Kidney (tissue), 13 donors: ENCODE measurements at regions not wholly inside any gene's neighbourhood (a gene's known extent, or its start where the extent isn't known, plus 50 kb on each side); places are given as distances from the start of the nearest gene placed in this dataset.
A peak's percentile ranks its signal among the peaks of the same experiment; 100 is the strongest.

Experiments
- DNase-seq, 5 donors: peaks; one replicate each; pipeline ENCODE4 v3.0.0-alpha.2; 2013 to 2020
- FAIRE-seq: peaks from 2 replicates; lab custom pipeline; 2012; peaks lifted over from hg19 to GRCh38; lab: Jason Lieb, UNC
- H3K27ac ChIP-seq, 2 donors: one replicate each; pipeline ENCODE4 v1.7.0; 2013; ENCODE audit warnings: low read depth in 2 of 2, low read length in 2 of 2, inconsistent platforms in 1 of 2
- H3K27me3 ChIP-seq: one replicate; pipeline ENCODE4 v1.7.1; 2013; ENCODE audit warnings: low read length, inconsistent platforms; ENCODE audit not compliant: control insufficient read depth, insufficient read depth
- H3K36me3 ChIP-seq, 3 donors: one replicate each; pipeline versions ENCODE4 v1.7.0 to v1.7.1; 2013; ENCODE audit warnings: low read length in 3 of 3, control low read depth in 1 of 3, inconsistent platforms in 1 of 3; ENCODE audit not compliant: insufficient read depth in 3 of 3, control insufficient read depth in 2 of 3
- H3K4me1 ChIP-seq, 3 donors: one replicate each; pipeline versions ENCODE4 v1.7.0 to v1.7.1; 2013; ENCODE audit warnings: low read length in 3 of 3, inconsistent platforms in 1 of 3, low read depth in 1 of 3; ENCODE audit not compliant: control insufficient read depth in 2 of 3, insufficient read depth in 2 of 3
- H3K4me3 ChIP-seq, 3 donors: one replicate each; pipeline versions ENCODE4 v1.7.0 to v1.8.1; 2013; ENCODE audit warnings: low read length in 3 of 3, control low read depth in 1 of 3, inconsistent platforms in 1 of 3
- H3K9ac ChIP-seq, 3 donors: one replicate each; pipeline versions ENCODE4 v1.7.0 to v1.7.1; 2013; ENCODE audit warnings: low read length in 3 of 3, control low read depth in 1 of 3, inconsistent platforms in 1 of 3
- H3K9me3 ChIP-seq, 3 donors: one replicate each; pipeline versions ENCODE4 v1.7.0 to v1.7.1; 2013; ENCODE audit warnings: low read length in 3 of 3, control low read depth in 1 of 3, inconsistent platforms in 1 of 3; ENCODE audit not compliant: control insufficient read depth in 2 of 3, insufficient read depth in 1 of 3
- intact Hi-C: fragments of 100-400 bp; cut with DNase I; formaldehyde crosslinking; loops from one replicate; pipeline ENCODE4 v1.11.1; 2022
- TF ChIP-seq, protein P1 (sequence below): IDR thresholded peaks from 3 replicates; pipeline ENCODE4 v1.5.1; 2012; ENCODE audit warnings: mild to moderate bottlenecking, moderate library complexity, borderline replicate concordance; ENCODE audit not compliant: insufficient read depth; ENCODE audit errors: extremely low read depth
- donor health status: control.
- donor health status: control.
- donor health status: control.
- donor health status: control.
- donor health status: control.
- donor health status: DM: yes; HTN: yes; CAD: no.
- donor health status: Normal renal cell carcinoma (clear cell type).

DNA sequence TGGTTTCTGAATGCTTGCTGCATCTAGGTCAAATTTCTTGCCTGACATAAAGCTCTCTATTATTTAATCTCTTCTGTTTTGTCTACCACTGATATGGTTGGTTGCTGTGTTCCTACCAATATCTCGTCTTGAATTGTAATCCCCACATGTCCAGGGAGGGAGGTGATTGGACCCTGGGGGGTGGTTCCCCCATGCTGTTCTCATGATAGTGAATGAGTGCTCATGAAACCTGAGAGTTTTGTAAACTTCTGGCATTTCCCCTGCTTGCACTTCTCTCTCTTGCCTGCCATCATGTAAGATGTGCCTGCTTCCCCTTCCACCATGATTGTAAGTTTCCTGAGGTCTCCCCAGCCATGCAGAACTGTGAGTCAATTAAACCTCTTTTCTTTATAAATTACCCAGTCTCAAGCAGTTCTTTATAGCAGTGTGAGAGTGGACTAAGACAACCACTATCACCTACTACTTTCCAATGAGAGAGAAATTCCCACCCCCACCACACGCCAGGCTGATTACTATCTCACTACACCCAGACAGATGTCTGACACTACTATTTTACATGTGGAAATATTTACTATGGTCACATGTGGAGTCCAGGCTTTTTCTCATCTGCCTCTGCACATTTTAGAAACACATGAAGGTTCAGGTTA, 69.2 kb upstream of the ATP2B1 start:
- DNase-seq (no peak), FAIRE-seq (no peak)
- Histone ChIP-seq H3K9ac (no peak overlapping the region), H3K27ac (no peak overlapping the region), H3K27me3 (no peaks in the 10 kb centered on the region), H3K4me1 (peaks cover 0 to 8% (median 0%) of the 10 kb centered on the region in 3 donors), H3K9me3 (no peaks in the 10 kb centered on the region), H3K36me3 (no peaks in the 10 kb centered on the region), H3K4me3 (no peak overlapping the region)
- intact Hi-C loops: no loop called here
- TF ChIP-seq, protein P1, sequence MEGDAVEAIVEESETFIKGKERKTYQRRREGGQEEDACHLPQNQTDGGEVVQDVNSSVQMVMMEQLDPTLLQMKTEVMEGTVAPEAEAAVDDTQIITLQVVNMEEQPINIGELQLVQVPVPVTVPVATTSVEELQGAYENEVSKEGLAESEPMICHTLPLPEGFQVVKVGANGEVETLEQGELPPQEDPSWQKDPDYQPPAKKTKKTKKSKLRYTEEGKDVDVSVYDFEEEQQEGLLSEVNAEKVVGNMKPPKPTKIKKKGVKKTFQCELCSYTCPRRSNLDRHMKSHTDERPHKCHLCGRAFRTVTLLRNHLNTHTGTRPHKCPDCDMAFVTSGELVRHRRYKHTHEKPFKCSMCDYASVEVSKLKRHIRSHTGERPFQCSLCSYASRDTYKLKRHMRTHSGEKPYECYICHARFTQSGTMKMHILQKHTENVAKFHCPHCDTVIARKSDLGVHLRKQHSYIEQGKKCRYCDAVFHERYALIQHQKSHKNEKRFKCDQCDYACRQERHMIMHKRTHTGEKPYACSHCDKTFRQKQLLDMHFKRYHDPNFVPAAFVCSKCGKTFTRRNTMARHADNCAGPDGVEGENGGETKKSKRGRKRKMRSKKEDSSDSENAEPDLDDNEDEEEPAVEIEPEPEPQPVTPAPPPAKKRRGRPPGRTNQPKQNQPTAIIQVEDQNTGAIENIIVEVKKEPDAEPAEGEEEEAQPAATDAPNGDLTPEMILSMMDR: no peak

DNA sequence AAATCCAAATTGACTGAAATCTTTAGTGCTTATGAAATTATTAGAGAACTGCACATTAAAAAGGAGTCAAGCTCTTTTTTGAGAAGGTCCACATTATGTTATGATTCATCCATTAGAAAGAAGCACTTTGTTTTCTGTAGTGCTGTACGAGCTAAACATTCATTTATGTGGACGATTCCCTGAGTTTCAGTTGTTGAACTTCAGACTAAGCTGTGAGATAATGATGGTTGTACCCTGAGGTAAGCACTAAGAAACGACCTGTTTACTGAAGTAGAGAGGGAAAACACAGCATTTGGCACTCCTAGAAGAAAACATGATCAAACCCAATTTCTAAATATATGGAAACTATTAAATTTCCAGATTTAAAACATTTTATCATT, 67.3 kb upstream of the ATP2B1 start:
- H3K27ac ChIP-seq: no peak overlapping the region
- H3K27me3 ChIP-seq: no peaks in the 10 kb centered on the region
- no peak for DNase-seq
- no peaks in the 10 kb centered on the region for H3K36me3 ChIP-seq
- peaks cover 0 to 8% (median 0%) of the 10 kb centered on the region in 3 donors for H3K4me1 ChIP-seq
- H3K9me3 ChIP-seq: no peaks in the 10 kb centered on the region
- no peak overlapping the region for H3K9ac ChIP-seq
- FAIRE-seq: no peak
- intact Hi-C loops: no loop called here
- TF ChIP-seq, protein P1: no peak
- H3K4me3 ChIP-seq: peak overlapping the region in 1 of 3 donors; percentile 0

DNA sequence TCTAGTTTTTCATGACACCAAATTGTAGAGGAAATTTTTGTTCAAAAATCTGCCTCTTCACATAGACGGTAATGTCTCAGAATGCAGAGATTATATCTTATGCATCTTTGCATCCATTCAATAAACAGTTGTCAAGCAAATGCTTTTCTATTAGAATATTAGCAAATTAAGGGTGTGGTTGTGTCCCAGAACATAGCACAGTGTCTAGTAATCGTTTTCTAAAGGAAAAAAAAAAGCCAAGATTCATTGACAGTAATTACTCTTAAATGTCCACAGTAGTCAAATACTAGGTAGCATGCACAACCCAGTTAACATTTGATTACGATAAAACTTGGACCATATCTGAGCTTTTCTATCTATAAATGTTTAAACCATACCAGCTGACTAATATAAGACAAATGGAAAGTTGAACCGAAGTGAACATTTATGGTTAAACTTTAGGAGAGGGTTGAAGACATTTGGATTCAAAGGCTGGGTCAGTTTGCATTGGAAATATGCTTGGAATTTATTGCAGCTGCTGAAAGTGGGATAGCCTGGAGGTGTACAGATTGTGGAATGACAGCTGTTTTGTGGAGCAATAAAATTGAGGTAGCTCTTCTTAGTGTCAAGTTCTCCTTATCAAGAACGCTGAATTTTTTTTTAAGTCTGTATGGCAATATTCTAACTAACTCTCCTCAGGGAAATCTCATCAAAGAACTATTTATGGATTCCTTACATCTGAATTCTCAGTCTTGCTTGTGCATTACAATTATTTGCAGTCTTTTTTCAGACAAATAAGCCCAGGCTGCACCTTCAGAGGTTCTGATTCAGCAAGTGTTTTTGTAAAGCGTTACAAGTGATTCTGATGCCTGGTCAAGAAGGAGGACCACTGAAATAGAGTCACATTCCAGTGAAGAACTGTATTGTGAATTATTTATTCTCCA, 66.7 kb upstream of the ATP2B1 start:
- no peak overlapping the region for H3K9ac ChIP-seq
- no peaks in the 10 kb centered on the region for H3K27me3 ChIP-seq
- no peaks in the 10 kb centered on the region for H3K9me3 ChIP-seq
- TF ChIP-seq, protein P1: no peak
- no peak overlapping the region for H3K27ac ChIP-seq
- FAIRE-seq (peak; percentile 61), DNase-seq (peak in 2 of 5 donors; percentile 42 to 50)
- peaks cover 0 to 8% (median 0%) of the 10 kb centered on the region in 3 donors for H3K4me1 ChIP-seq
- H3K36me3 ChIP-seq: no peaks in the 10 kb centered on the region
- peak overlapping the region in 1 of 3 donors; percentile 16 for H3K4me3 ChIP-seq
- intact Hi-C loops: no loop called here
